Activated CD4-positive, alpha-beta T cell treated with anti-CD3 and anti-CD28 coated beads, Interleukin-2, amount 10 ng/mL, durations not matched to agents 7 days and 5 days (primary cell): ENCODE measurements at regions not wholly inside any gene's neighbourhood (a gene's known extent, or its start where the extent isn't known, plus 50 kb on each side); places are given as distances from the start of the nearest gene placed in this dataset.

ENCODE experiments used
- CTCF ChIA-PET: fragments of 350-600 bp; sonication (Branson Sonifier 250); formaldehyde crosslinking; loops from one replicate; lab custom pipeline; 2021; ENCODE audit warnings: antibody characterized with exemption; lab: Charles Lee
- POLR2A ChIA-PET: fragments of 350-600 bp; sonication (Branson Sonifier 250); formaldehyde crosslinking; loops from one replicate; lab custom pipeline; 2021; ENCODE audit warnings: antibody characterized with exemption; lab: Charles Lee
- DNase-seq: peaks from one replicate; pipeline ENCODE4 v3.0.0-alpha.2; 2020
- H3K27ac Mint-ChIP-seq: one replicate; pipeline ENCODE4 v1.8.0; 2021; ENCODE audit warnings: mild to moderate bottlenecking, moderate library complexity, mixed read lengths
- H3K27me3 Mint-ChIP-seq: one replicate; pipeline ENCODE4 v1.8.0; 2021; ENCODE audit warnings: mixed read lengths
- H3K36me3 Mint-ChIP-seq: one replicate; pipeline ENCODE4 v1.8.0; 2021; ENCODE audit warnings: low read depth, mixed read lengths
- H3K4me1 Mint-ChIP-seq: one replicate; pipeline ENCODE4 v1.8.0; 2021; ENCODE audit warnings: mixed read lengths
- H3K4me3 Mint-ChIP-seq: one replicate; pipeline ENCODE4 v1.8.0; 2021; ENCODE audit warnings: mild to moderate bottlenecking, moderate library complexity, mixed read lengths
- H3K9me3 Mint-ChIP-seq: one replicate; pipeline ENCODE4 v1.8.0; 2021; ENCODE audit warnings: mixed read lengths

DNA sequence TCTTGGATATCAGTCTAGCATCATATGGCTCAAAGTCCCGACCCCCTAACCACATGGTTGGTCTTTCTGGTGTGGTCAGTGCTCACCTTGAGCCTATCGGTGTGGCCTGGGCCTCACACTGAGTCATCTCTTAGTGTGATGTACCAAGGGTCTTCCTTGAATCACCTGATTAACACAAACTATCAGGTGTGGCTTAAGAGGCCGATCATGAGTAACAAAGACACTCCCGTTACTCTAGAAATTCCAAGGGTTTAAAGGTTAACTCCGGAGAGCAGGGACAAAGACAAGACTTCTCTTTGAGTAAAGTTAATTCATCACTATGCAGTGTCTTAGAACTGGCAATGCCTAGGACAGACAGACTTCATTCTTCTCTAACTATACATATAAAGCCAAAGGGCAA is 52.3 kb upstream of the ARMC3 start:
- no peak for DNase-seq
- Mint-ChIP-seq H3K27me3 (no peaks in the 10 kb centered on the region), H3K9me3 (no peaks in the 10 kb centered on the region), H3K36me3 (no peaks in the 10 kb centered on the region), H3K4me3 (no peak overlapping the region), H3K27ac (no peak overlapping the region), H3K4me1 (no peaks in the 10 kb centered on the region)
- ChIA-PET CTCF (no interaction called here), POLR2A (no interaction called here)

DNA sequence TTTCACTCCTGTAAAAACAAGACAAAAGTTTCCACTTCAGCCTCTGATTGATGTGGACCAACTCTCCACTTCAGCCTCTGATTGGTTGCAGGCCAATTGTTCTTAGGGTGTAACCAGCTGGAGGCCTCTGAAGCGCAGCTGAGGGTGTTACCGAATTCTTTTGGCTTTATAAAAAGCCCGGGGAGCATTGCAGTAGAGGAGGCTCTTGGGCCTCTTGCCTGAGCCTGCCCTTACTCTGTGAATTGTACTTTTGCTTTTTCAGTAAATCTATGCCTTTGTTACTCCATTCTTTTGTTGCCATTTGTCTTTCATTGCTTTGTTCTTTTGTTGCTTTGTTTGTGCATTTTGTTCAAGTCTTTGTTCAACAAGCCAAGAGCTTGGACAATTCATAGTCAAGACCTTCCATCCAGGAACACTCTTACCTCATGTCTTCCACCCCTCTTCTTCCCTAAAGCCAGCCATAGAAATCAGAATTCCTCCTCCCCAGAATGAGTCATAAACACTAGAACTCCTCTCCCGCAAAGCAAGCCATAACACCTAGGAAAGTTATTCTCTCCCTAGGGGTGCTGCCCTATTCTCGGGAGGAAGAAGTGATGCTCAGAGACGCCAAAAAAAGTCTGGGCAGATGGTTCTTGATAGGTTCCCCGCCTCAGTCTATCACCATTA is 53.5 kb upstream of the ARMC3 start:
- no peaks in the 10 kb centered on the region for H3K27me3 Mint-ChIP-seq
- H3K4me3 Mint-ChIP-seq, result no peak overlapping the region
- H3K4me1 Mint-ChIP-seq, result no peaks in the 10 kb centered on the region
- ChIA-PET POLR2A (no interaction called here), CTCF (no interaction called here)
- DNase-seq, result no peak
- no peaks in the 10 kb centered on the region for H3K36me3 Mint-ChIP-seq
- no peak overlapping the region for H3K27ac Mint-ChIP-seq
- H3K9me3 Mint-ChIP-seq, result no peaks in the 10 kb centered on the region

GRCh38 chr10:22856444-22857074 is 71.3 kb upstream of the ARMC3 start:
- no peak overlapping the region for H3K27ac Mint-ChIP-seq
- ChIA-PET POLR2A (no interaction called here), CTCF (interaction anchor here (0.6 kb wide), 1 partner anchor 756 kb away, joined by 3 read pairs; no protein-coding TSS in a partner anchor)
- peaks cover 2% of the 10 kb centered on the region for H3K9me3 Mint-ChIP-seq
- H3K27me3 Mint-ChIP-seq, result no peaks in the 10 kb centered on the region
- no peak for DNase-seq
- no peak overlapping the region for H3K4me3 Mint-ChIP-seq
- no peaks in the 10 kb centered on the region for H3K36me3 Mint-ChIP-seq
- H3K4me1 Mint-ChIP-seq, result no peaks in the 10 kb centered on the region

DNA sequence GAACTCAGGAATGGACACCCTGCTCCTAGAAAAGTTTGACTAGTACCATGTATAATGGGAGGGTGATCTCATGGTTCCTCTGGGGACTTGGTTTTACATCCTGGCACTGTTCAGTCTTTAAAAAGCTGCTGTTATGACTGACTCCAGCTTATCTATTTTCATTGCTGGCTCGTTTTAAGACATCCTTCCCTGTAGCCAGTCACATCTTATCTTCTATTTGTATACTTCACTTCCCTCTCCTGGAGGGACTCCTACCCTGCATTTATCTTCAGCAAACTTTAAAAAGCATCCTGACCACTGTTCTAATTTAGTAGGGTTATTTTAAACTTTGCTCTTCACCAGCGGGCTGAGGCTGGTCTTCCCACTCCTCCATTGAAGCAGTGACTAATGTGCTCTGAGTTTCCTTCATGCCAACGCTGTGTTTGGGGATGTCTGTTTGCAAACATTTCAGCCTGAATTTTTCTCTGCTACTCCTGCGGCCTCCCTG is 72.9 kb upstream of the ARMC3 start:
- Mint-ChIP-seq H3K4me3 (no peak overlapping the region), H3K27me3 (no peaks in the 10 kb centered on the region), H3K9me3 (peaks cover 2% of the 10 kb centered on the region), H3K36me3 (no peaks in the 10 kb centered on the region), H3K27ac (no peak overlapping the region), H3K4me1 (no peaks in the 10 kb centered on the region)
- POLR2A ChIA-PET, result no interaction called here
- DNase-seq, result no peak
- CTCF ChIA-PET, result no interaction called here

- no peak for DNase-seq
- H3K36me3 Mint-ChIP-seq, result no peaks in the 10 kb centered on the region
- no peak overlapping the region for H3K27ac Mint-ChIP-seq
- no peaks in the 10 kb centered on the region for H3K27me3 Mint-ChIP-seq
- CTCF ChIA-PET, result no interaction called here
- peaks cover 3% of the 10 kb centered on the region for H3K4me1 Mint-ChIP-seq
- no peak overlapping the region for H3K4me3 Mint-ChIP-seq
- peaks cover 2% of the 10 kb centered on the region for H3K9me3 Mint-ChIP-seq
- POLR2A ChIA-PET, result no interaction called here
These were observed 73.9 kb upstream of the ARMC3 start for GRCh38 chr10:22853906-22854447.

GRCh38 chr10:22852712-22853353 is 75.0 kb upstream of the ARMC3 start:
- CTCF ChIA-PET, result interaction anchor here (0.6 kb wide), 1 partner anchor 183 kb away, joined by 3 read pairs; no protein-coding TSS in a partner anchor

GRCh38 chr10:22851865-22852239 is 76.0 kb upstream of the ARMC3 start:
- no peak for DNase-seq
- H3K27me3 Mint-ChIP-seq, result no peaks in the 10 kb centered on the region
- H3K27ac Mint-ChIP-seq, result no peak overlapping the region
- no peaks in the 10 kb centered on the region for H3K9me3 Mint-ChIP-seq
- ChIA-PET POLR2A (no interaction called here), CTCF (no interaction called here)
- no peak overlapping the region for H3K4me3 Mint-ChIP-seq
- H3K36me3 Mint-ChIP-seq, result no peaks in the 10 kb centered on the region
- H3K4me1 Mint-ChIP-seq, result peaks cover 5% of the 10 kb centered on the region

More at GRCh38 chr10:22852712-22853353, 75.0 kb upstream of the ARMC3 start:
- Mint-ChIP-seq H3K4me1 (peaks cover 5% of the 10 kb centered on the region), H3K9me3 (no peaks in the 10 kb centered on the region), H3K4me3 (no peak overlapping the region), H3K27ac (no peak overlapping the region), H3K36me3 (no peaks in the 10 kb centered on the region), H3K27me3 (no peaks in the 10 kb centered on the region)
- POLR2A ChIA-PET, result no interaction called here
- no peak for DNase-seq

DNA sequence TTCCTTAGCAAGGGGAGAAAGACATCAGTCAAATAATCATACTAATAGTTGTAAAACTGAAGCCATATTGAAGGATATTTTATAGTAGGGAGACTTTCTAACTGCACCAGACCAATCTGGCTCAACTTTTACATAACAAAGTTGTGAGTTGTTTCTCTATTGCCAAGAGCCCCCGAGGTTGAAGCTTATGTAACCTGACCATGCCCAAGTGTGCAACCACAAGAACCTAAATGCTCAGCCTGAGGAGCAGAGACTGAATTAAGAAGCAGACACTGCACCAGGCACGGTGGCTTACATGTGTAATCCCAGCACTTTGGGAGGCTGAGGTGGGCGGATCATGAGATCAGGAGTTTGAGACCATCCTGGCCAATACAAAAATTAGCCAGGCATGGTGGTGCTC is 77.3 kb upstream of the ARMC3 start:
- DNase-seq, result no peak
- Mint-ChIP-seq H3K4me3 (no peak overlapping the region), H3K36me3 (no peaks in the 10 kb centered on the region), H3K9me3 (no peaks in the 10 kb centered on the region), H3K4me1 (peaks cover 5% of the 10 kb centered on the region), H3K27me3 (no peaks in the 10 kb centered on the region), H3K27ac (no peak overlapping the region)
- ChIA-PET POLR2A (no interaction called here), CTCF (no interaction called here)

DNA sequence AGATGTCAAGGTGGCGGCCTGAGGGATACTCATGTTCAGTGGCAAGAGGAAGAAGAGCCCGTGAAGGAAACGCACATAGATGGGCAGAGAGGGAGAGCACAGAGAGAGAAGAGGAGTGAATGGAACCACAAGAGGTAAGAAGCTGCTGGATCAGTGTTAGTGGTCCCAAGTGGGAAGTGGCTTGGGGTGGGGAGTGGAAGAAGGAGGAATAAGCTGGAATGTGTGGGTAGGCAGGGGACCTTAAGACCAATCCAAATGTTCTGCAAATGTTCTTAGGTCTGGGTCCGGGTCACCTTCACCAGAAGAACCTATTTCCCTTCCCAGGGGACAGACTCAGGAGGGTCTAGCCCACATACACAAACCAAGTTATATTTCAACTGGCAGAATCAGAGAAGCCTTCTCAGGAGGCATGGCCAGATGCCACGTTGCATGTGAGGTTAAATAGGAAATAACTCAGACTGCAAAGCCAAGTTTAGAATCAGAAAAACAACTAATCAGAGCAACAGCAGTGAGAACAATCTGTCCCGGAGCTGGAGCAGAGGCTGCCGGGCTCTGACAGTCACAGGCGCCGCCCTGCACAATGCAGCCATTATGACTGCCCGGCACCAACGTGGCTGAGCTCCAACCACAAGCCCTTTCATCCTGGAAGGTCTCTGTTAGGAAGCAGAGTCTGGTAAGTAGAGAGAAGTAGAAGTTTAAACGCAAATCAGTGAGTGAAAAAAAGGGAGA is 78.6 kb upstream of the ARMC3 start:
- POLR2A ChIA-PET, result no interaction called here
- H3K4me3 Mint-ChIP-seq, result no peak overlapping the region
- CTCF ChIA-PET, result no interaction called here
- DNase-seq, result no peak
- H3K36me3 Mint-ChIP-seq, result no peaks in the 10 kb centered on the region
- H3K9me3 Mint-ChIP-seq, result no peaks in the 10 kb centered on the region
- peaks cover 5% of the 10 kb centered on the region for H3K4me1 Mint-ChIP-seq
- H3K27ac Mint-ChIP-seq, result no peak overlapping the region
- no peaks in the 10 kb centered on the region for H3K27me3 Mint-ChIP-seq

GRCh38 chr10:22848509-22848908 is 79.3 kb upstream of the ARMC3 start:
- no peak overlapping the region for H3K27ac Mint-ChIP-seq
- ChIA-PET CTCF (no interaction called here), POLR2A (no interaction called here)
- H3K27me3 Mint-ChIP-seq, result no peaks in the 10 kb centered on the region
- no peaks in the 10 kb centered on the region for H3K36me3 Mint-ChIP-seq
- no peaks in the 10 kb centered on the region for H3K9me3 Mint-ChIP-seq
- no peak overlapping the region for H3K4me3 Mint-ChIP-seq
- DNase-seq, result no peak
- peaks cover 5% of the 10 kb centered on the region for H3K4me1 Mint-ChIP-seq

- H3K27ac Mint-ChIP-seq, result no peak overlapping the region
- H3K4me3 Mint-ChIP-seq, result no peak overlapping the region
- H3K36me3 Mint-ChIP-seq, result no peaks in the 10 kb centered on the region
- CTCF ChIA-PET, result interaction anchor here (0.6 kb wide), 1 partner anchor 358 kb away, joined by 3 read pairs; no protein-coding TSS in a partner anchor
- no peaks in the 10 kb centered on the region for H3K27me3 Mint-ChIP-seq
- DNase-seq, result no peak
- POLR2A ChIA-PET, result no interaction called here
- no peaks in the 10 kb centered on the region for H3K9me3 Mint-ChIP-seq
- peaks cover 5% of the 10 kb centered on the region for H3K4me1 Mint-ChIP-seq
These were observed 81.6 kb upstream of the ARMC3 start for GRCh38 chr10:22846294-22846693.

GRCh38 chr10:22839639-22840038 is 88.2 kb upstream of the ARMC3 start:
- no peaks in the 10 kb centered on the region for H3K27me3 Mint-ChIP-seq
- no peaks in the 10 kb centered on the region for H3K36me3 Mint-ChIP-seq
- CTCF ChIA-PET, result no interaction called here
- DNase-seq, result no peak
- no peak overlapping the region for H3K4me3 Mint-ChIP-seq
- no peaks in the 10 kb centered on the region for H3K9me3 Mint-ChIP-seq
- no peak overlapping the region for H3K27ac Mint-ChIP-seq
- H3K4me1 Mint-ChIP-seq, result no peaks in the 10 kb centered on the region
- POLR2A ChIA-PET, result no interaction called here
